ENCODE measurements at regions not wholly inside any gene's neighbourhood (a gene's known extent, or its start where the extent isn't known, plus 50 kb on each side); places are given as distances from the start of the nearest gene placed in this dataset.

DNA sequence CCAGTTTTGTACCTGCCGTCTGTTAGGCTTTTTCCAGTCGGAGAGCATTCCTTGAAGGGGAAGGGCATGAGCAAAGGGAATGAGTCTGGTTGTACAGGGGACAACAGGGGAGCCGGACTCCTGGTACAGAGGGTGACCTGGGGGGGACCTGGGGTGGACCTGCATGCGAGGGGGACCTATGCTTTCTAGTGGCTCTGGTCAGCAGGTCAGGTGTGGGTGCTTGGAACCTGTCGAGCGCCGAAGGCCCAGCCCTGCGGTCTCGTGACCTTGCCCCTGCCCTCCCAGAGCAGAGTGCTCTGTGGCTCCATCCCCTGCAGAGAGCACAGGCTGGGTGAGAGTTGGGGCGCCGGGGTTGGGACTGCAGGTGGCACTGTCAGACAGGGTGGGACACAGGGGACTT is 96.7 kb upstream of the ASAP2 start:
- intact Hi-C loops (cut with micrococcal nuclease), result no loop called here
- Histone ChIP-seq H3K36me3 (no peaks in the 10 kb centered on the region), H3K27ac (replicated peaks) (no peak overlapping the region), H3K4me1 (peaks cover 26% of the 10 kb centered on the region), H3K4me3 (no peak overlapping the region), H3K27me3 (ENCODE audit: low read depth) (no peaks in the 10 kb centered on the region), H3K9me3 (replicated peaks) (no peaks in the 10 kb centered on the region)
- TF ChIP-seq, protein P1, sequence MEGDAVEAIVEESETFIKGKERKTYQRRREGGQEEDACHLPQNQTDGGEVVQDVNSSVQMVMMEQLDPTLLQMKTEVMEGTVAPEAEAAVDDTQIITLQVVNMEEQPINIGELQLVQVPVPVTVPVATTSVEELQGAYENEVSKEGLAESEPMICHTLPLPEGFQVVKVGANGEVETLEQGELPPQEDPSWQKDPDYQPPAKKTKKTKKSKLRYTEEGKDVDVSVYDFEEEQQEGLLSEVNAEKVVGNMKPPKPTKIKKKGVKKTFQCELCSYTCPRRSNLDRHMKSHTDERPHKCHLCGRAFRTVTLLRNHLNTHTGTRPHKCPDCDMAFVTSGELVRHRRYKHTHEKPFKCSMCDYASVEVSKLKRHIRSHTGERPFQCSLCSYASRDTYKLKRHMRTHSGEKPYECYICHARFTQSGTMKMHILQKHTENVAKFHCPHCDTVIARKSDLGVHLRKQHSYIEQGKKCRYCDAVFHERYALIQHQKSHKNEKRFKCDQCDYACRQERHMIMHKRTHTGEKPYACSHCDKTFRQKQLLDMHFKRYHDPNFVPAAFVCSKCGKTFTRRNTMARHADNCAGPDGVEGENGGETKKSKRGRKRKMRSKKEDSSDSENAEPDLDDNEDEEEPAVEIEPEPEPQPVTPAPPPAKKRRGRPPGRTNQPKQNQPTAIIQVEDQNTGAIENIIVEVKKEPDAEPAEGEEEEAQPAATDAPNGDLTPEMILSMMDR (IDR thresholded peaks at IDR 0.05; ENCODE audit: borderline replicate concordance), result no peak
- DNase-seq, result no peak

- intact Hi-C loops (cut with micrococcal nuclease), result no loop called here
- H3K4me1 ChIP-seq, result peaks cover 26% of the 10 kb centered on the region
Measured at GRCh38 chr2:9108210-9108967, 98.2 kb upstream of the ASAP2 start.

DNA sequence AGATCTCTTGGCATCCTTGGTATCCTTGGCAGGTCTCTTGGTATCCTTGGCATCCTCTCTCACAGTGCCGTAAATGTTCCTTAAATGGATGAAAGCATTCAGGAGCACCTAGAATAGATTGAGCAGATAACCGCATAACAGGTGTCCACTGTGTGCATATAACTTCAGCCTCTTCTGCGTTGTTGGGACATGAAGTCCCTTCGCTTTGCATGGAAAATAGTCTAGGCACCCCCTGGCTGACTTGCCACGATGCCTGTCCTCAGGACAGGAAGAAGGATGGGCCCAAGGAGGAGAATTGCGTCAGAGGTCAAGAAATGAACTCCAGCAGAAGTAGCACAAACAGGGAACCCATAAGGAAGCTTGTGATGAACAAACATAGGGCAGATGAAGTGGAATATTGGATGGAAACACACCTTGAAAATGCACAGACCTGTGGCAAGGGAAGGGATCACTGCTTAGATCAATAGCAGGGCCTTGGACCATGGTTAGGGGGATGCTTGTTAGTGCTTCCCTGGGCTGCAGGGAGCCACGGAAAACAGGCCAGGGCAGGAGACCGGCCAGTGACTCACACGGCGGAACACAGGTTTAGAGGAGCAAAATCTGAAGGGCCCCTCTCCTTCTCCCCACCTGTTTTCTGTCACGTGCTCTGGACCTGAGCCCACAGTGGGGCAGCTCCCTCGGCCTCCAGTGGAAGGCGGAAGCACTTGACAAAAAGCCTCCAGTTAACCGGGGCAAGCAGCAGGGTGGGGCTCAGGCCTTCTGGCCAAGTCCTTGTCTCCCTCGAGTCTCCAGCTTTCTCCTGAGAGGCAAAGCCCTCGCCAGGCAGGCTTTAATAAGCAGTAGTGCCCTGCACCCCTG is 99.2 kb upstream of the ASAP2 start:
- Histone ChIP-seq H3K4me3 (no peak overlapping the region), H3K36me3 (no peaks in the 10 kb centered on the region), H3K9me3 (replicated peaks) (no peaks in the 10 kb centered on the region), H3K27me3 (ENCODE audit: low read depth) (no peaks in the 10 kb centered on the region), H3K4me1 (peaks cover 26% of the 10 kb centered on the region), H3K27ac (replicated peaks) (no peak overlapping the region)
- TF ChIP-seq, protein P1 (IDR thresholded peaks at IDR 0.05; ENCODE audit: borderline replicate concordance), result no peak
- no peak for DNase-seq
- intact Hi-C loops (cut with micrococcal nuclease), result no loop called here

More at GRCh38 chr2:9108210-9108967, 98.2 kb upstream of the ASAP2 start:
- Histone ChIP-seq H3K27me3 (ENCODE audit: low read depth) (no peaks in the 10 kb centered on the region), H3K4me3 (no peak overlapping the region), H3K9me3 (replicated peaks) (no peaks in the 10 kb centered on the region), H3K27ac (replicated peaks) (no peak overlapping the region), H3K36me3 (no peaks in the 10 kb centered on the region)
- TF ChIP-seq, protein P1 (IDR thresholded peaks at IDR 0.05; ENCODE audit: borderline replicate concordance), result no peak
- DNase-seq, result no peak

DNA sequence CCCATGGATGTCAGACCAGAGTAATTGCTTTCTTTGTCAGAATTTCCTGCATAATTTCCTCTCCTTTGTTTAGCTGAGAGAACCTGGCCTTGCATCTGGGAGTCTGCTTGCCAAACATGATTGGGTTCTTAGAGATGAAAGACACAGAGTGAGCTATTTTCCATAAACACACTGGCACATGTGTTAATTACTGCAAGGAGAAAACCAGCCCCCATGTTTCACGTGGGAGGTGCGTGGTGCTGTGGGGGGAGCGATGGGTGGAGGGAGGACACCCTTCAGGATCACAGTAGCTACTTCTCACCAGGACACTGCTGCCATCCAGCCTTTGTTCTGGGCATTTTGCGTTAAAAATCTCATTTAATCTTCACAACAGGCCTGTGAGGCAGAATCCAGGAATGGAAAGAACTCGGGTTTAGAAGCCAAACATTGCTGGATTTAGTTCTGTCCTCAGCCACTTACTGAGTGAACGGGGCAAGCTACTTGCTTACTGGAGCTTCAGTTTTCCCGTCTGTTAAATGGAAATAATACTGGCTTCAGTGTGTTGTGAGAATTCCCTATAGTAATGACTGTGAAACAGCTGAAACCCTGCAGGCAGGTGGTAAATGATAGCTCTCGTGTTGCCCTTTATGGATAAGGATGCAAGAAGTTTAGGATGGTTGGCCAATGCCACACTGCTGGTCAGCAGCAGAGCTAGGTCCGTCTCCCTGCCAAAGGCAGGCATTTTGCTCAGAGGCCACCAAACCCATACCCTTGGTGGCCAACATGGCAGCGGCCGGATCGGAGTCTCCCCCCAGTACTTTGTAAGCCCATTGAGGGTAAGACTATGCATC is 100.1 kb upstream of the ASAP2 start:
- intact Hi-C loops (cut with micrococcal nuclease), result no loop called here
- TF ChIP-seq, protein P1 (IDR thresholded peaks at IDR 0.05; ENCODE audit: borderline replicate concordance), result no peak
- DNase-seq, result no peak
- no peak overlapping the region for H3K27ac ChIP-seq (replicated peaks)
- peaks cover 26% of the 10 kb centered on the region for H3K4me1 ChIP-seq
- no peaks in the 10 kb centered on the region for H3K27me3 ChIP-seq (ENCODE audit: low read depth)
- no peaks in the 10 kb centered on the region for H3K36me3 ChIP-seq
- H3K9me3 ChIP-seq (replicated peaks), result no peaks in the 10 kb centered on the region
- no peak overlapping the region for H3K4me3 ChIP-seq
